Superior temporal gyrus (tissue), 1 donor: ENCODE measurements at regions not wholly inside any gene's neighbourhood (a gene's known extent, or its start where the extent isn't known, plus 50 kb on each side); places are given as distances from the start of the nearest gene placed in this dataset.
"Not testable (repeated sequence)": the region's sequence is repeated elsewhere in the genome, so short reads cannot be mapped to it uniquely, and the experiment has no call there.

Experiments used
- DNase-seq: peaks from one replicate; pipeline ENCODE4 v3.0.0-alpha.2; 2016; ENCODE audit errors: extremely low spot score

- no peak for DNase-seq
Observed at GRCh38 chr7:94311515-94311914, 83.2 kb upstream of the COL1A2 start.

- no peak for DNase-seq
Observed at GRCh38 chr7:94313926-94314325, 80.8 kb upstream of the COL1A2 start.

GRCh38 chr7:94314413-94315410 lies 80.0 kb upstream of the COL1A2 start:
- no peak for DNase-seq

- not testable (repeated sequence) for DNase-seq
Observed at GRCh38 chr7:94321138-94321537, 73.6 kb upstream of the COL1A2 start.

GRCh38 chr7:94323844-94324243 lies 70.9 kb upstream of the COL1A2 start:
- no peak for DNase-seq

GRCh38 chr7:94324380-94325121 lies 70.1 kb upstream of the COL1A2 start:
- DNase-seq = no peak

GRCh38 chr7:94325122-94325475 lies 69.6 kb upstream of the COL1A2 start:
- DNase-seq = no peak

GRCh38 chr7:94330269-94331020 lies 64.2 kb upstream of the COL1A2 start:
- DNase-seq = no peak

- DNase-seq = no peak
Observed at GRCh38 chr7:94332571-94332970, 62.1 kb upstream of the COL1A2 start.

- no peak for DNase-seq
Observed at GRCh38 chr7:94333810-94334209, 60.9 kb upstream of the COL1A2 start.

- no peak for DNase-seq
Observed at GRCh38 chr7:94335586-94335985, 59.1 kb upstream of the COL1A2 start.

- DNase-seq = no peak
Observed at GRCh38 chr7:94336009-94336408, 58.7 kb upstream of the COL1A2 start.

GRCh38 chr7:94338921-94339371 lies 55.7 kb upstream of the COL1A2 start:
- no peak for DNase-seq

GRCh38 chr7:94344826-94345225 lies 49.9 kb upstream of the COL1A2 start:
- no peak for DNase-seq
